ENCODE measurements at regions not wholly inside any gene's neighbourhood (a gene's known extent, or its start where the extent isn't known, plus 50 kb on each side); places are given as distances from the start of the nearest gene placed in this dataset.

- Histone ChIP-seq H3K36me3 (no peaks in the 10 kb centered on the region), H3K27me3 (no peaks in the 10 kb centered on the region), H3K4me1 (peaks cover 0 to 5% of the 10 kb centered on the region in 2 donors), H3K27ac (no peak overlapping the region), H3K9me3 (no peaks in the 10 kb centered on the region), H3K4me3 (no peak overlapping the region)
- intact Hi-C loops (cut with DNase I), result no loop called here
- TF ChIP-seq CTCF (IDR thresholded peaks at IDR 0.05), result no peak
- no peak for DNase-seq (ENCODE audit: low spot score in 2 of 2)
These were observed 164.7 kb upstream of the TARS1 start for GRCh38 chr5:33275921-33276627.

- Histone ChIP-seq H3K9me3 (no peaks in the 10 kb centered on the region), H3K4me3 (no peak overlapping the region), H3K4me1 (peaks cover 0 to 2% of the 10 kb centered on the region in 2 donors), H3K36me3 (no peaks in the 10 kb centered on the region), H3K27me3 (no peaks in the 10 kb centered on the region), H3K27ac (no peak overlapping the region)
- TF ChIP-seq CTCF (IDR thresholded peaks at IDR 0.05), result no peak
- DNase-seq (ENCODE audit: low spot score in 2 of 2), result no peak
- intact Hi-C loops (cut with DNase I), result no loop called here
These were observed 164.2 kb upstream of the TARS1 start for GRCh38 chr5:33276628-33276950.

- no peaks in the 10 kb centered on the region for H3K27me3 ChIP-seq
- no peaks in the 10 kb centered on the region for H3K36me3 ChIP-seq
- no peak overlapping the region for H3K27ac ChIP-seq
- no peak for DNase-seq (ENCODE audit: low spot score in 2 of 2)
- H3K4me3 ChIP-seq, result no peak overlapping the region
- no peaks in the 10 kb centered on the region for H3K9me3 ChIP-seq
- intact Hi-C loops (cut with DNase I), result no loop called here
- H3K4me1 ChIP-seq, result peaks cover 0 to 3% of the 10 kb centered on the region in 2 donors
- no peak for TF ChIP-seq CTCF (IDR thresholded peaks at IDR 0.05)
These were observed 163.6 kb upstream of the TARS1 start for GRCh38 chr5:33277061-33277650.

GRCh38 chr5:33281431-33281843, 159.3 kb upstream of the TARS1 start:
- DNase-seq (ENCODE audit: low spot score in 2 of 2), result no peak
- no peaks in the 10 kb centered on the region for H3K27me3 ChIP-seq
- H3K4me3 ChIP-seq, result no peak overlapping the region
- no peak overlapping the region for H3K27ac ChIP-seq
- no peaks in the 10 kb centered on the region for H3K9me3 ChIP-seq
- no peak for TF ChIP-seq CTCF (IDR thresholded peaks at IDR 0.05)
- intact Hi-C loops (cut with DNase I), result no loop called here
- no peaks in the 10 kb centered on the region for H3K36me3 ChIP-seq
- H3K4me1 ChIP-seq, result peaks cover 0 to 3% of the 10 kb centered on the region in 2 donors

DNA sequence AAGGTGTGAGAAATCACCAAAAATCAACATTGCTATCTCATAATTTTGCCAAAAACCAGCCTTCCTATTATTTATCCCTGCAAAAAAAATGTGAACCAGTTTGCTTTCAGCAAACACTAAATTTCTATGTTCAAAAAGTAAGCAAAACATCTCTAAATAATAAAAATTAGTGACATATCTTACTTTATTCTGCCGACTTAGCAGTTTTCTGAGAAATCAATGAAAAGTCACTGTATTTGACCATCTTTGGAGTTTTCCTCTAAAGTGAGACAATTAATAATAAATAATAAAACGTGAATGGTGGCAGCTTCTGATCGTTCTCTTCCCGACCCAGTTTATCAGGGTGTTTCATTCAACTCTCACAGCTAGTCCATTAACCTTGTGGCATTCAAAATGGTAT, 158.6 kb upstream of the TARS1 start:
- TF ChIP-seq CTCF (IDR thresholded peaks at IDR 0.05), result no peak

More for the DNA sequence above, 158.6 kb upstream of the TARS1 start:
- Histone ChIP-seq H3K4me1 (peaks cover 0 to 3% of the 10 kb centered on the region in 2 donors), H3K4me3 (no peak overlapping the region), H3K36me3 (no peaks in the 10 kb centered on the region), H3K27ac (no peak overlapping the region), H3K9me3 (no peaks in the 10 kb centered on the region), H3K27me3 (no peaks in the 10 kb centered on the region)
- no peak for DNase-seq (ENCODE audit: low spot score in 2 of 2)
- intact Hi-C loops (cut with DNase I), result no loop called here

Data from ascending aorta (tissue), 2 donors.